ENCODE measurements at regions not wholly inside any gene's neighbourhood (a gene's known extent, or its start where the extent isn't known, plus 50 kb on each side); places are given as distances from the start of the nearest gene placed in this dataset.

- H3K4me1 ChIP-seq, result no peaks in the 10 kb centered on the region
- WGBS, 2 donors, result 46 to 50% methylated on average over 2 of the region's 2 CpGs
- no peak overlapping the region for H3K27ac ChIP-seq
- H3K36me3 ChIP-seq (ENCODE audit: low read depth, missing control alignments), result no peaks in the 10 kb centered on the region
- TF ChIP-seq POLR2A (IDR thresholded peaks at IDR 0.05), result no peak
- TF ChIP-seq, protein P1, sequence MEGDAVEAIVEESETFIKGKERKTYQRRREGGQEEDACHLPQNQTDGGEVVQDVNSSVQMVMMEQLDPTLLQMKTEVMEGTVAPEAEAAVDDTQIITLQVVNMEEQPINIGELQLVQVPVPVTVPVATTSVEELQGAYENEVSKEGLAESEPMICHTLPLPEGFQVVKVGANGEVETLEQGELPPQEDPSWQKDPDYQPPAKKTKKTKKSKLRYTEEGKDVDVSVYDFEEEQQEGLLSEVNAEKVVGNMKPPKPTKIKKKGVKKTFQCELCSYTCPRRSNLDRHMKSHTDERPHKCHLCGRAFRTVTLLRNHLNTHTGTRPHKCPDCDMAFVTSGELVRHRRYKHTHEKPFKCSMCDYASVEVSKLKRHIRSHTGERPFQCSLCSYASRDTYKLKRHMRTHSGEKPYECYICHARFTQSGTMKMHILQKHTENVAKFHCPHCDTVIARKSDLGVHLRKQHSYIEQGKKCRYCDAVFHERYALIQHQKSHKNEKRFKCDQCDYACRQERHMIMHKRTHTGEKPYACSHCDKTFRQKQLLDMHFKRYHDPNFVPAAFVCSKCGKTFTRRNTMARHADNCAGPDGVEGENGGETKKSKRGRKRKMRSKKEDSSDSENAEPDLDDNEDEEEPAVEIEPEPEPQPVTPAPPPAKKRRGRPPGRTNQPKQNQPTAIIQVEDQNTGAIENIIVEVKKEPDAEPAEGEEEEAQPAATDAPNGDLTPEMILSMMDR (IDR thresholded peaks at IDR 0.05), result no peak
- DNase-seq, result no peak
- H3K4me3 ChIP-seq, result no peak overlapping the region
- H3K9me3 ChIP-seq, result no peaks in the 10 kb centered on the region
- no peaks in the 10 kb centered on the region for H3K27me3 ChIP-seq
- intact Hi-C loops (cut with DNase I; ENCODE audit: low total_unique reads), result no loop called here
These were observed 76.8 kb upstream of the OGFRL1 start for GRCh38 chr6:71211799-71212198.

- H3K36me3 ChIP-seq (ENCODE audit: low read depth, missing control alignments), result no peaks in the 10 kb centered on the region
- DNase-seq, result no peak
- H3K27me3 ChIP-seq, result no peaks in the 10 kb centered on the region
- H3K4me1 ChIP-seq, result no peaks in the 10 kb centered on the region
- TF ChIP-seq, protein P1 (IDR thresholded peaks at IDR 0.05), result no peak
- TF ChIP-seq POLR2A (IDR thresholded peaks at IDR 0.05), result no peak
- H3K27ac ChIP-seq, result no peak overlapping the region
- H3K9me3 ChIP-seq, result no peaks in the 10 kb centered on the region
- WGBS, 2 donors, result 53 to 66% methylated on average over 3 of the region's 3 CpGs
- no peak overlapping the region for H3K4me3 ChIP-seq
- intact Hi-C loops (cut with DNase I; ENCODE audit: low total_unique reads), result no loop called here
These were observed 68.1 kb upstream of the OGFRL1 start for GRCh38 chr6:71220466-71220865.

- Histone ChIP-seq H3K27me3 (no peaks in the 10 kb centered on the region), H3K4me3 (no peak overlapping the region), H3K27ac (no peak overlapping the region), H3K9me3 (no peaks in the 10 kb centered on the region), H3K4me1 (no peaks in the 10 kb centered on the region), H3K36me3 (ENCODE audit: low read depth, missing control alignments) (no peaks in the 10 kb centered on the region)
- DNase-seq, result no peak
- no peak for TF ChIP-seq POLR2A (IDR thresholded peaks at IDR 0.05)
- TF ChIP-seq, protein P1 (IDR thresholded peaks at IDR 0.05), result no peak
- WGBS, 2 donors, result 72 to 80% methylated on average over 4 of the region's 4 CpGs
- intact Hi-C loops (cut with DNase I; ENCODE audit: low total_unique reads), result no loop called here
These were observed 65.9 kb upstream of the OGFRL1 start for GRCh38 chr6:71222671-71223070.

- no peak overlapping the region for H3K27ac ChIP-seq
- intact Hi-C loops (cut with DNase I; ENCODE audit: low total_unique reads), result no loop called here
- H3K36me3 ChIP-seq (ENCODE audit: low read depth, missing control alignments), result no peaks in the 10 kb centered on the region
- no peaks in the 10 kb centered on the region for H3K27me3 ChIP-seq
- H3K4me1 ChIP-seq, result no peaks in the 10 kb centered on the region
- 87 to 96% methylated on average over 2 of the region's 2 CpGs for WGBS, 2 donors
- no peak overlapping the region for H3K4me3 ChIP-seq
- H3K9me3 ChIP-seq, result no peaks in the 10 kb centered on the region
- no peak for DNase-seq
- no peak for TF ChIP-seq POLR2A (IDR thresholded peaks at IDR 0.05)
- TF ChIP-seq, protein P1 (IDR thresholded peaks at IDR 0.05), result no peak
These were observed 64.6 kb upstream of the OGFRL1 start for GRCh38 chr6:71224011-71224410.

- Histone ChIP-seq H3K9me3 (no peaks in the 10 kb centered on the region), H3K4me1 (no peaks in the 10 kb centered on the region), H3K27me3 (no peaks in the 10 kb centered on the region), H3K27ac (no peak overlapping the region), H3K36me3 (ENCODE audit: low read depth, missing control alignments) (no peaks in the 10 kb centered on the region), H3K4me3 (no peak overlapping the region)
- 98 to 100% methylated on average over 1 of the region's 1 CpG for WGBS, 2 donors
- TF ChIP-seq, protein P1 (IDR thresholded peaks at IDR 0.05), result no peak
- TF ChIP-seq POLR2A (IDR thresholded peaks at IDR 0.05), result no peak
- intact Hi-C loops (cut with DNase I; ENCODE audit: low total_unique reads), result no loop called here
- DNase-seq, result no peak
These were observed 62.5 kb upstream of the OGFRL1 start for GRCh38 chr6:71226151-71226550.

All from testis (tissue), 2 donors.